GM23338 (cell line): ENCODE measurements at regions not wholly inside any gene's neighbourhood (a gene's known extent, or its start where the extent isn't known, plus 50 kb on each side); places are given as distances from the start of the nearest gene placed in this dataset.

Source experiments
- ATAC-seq: fragments of 200-7000 bp; cut with Tn5 transposase; 3 replicates; pipeline ENCODE4 v1.9.1; 2020
- DNase-seq: peaks from one replicate; pipeline ENCODE4 v3.0.0-alpha.2; 2015; ENCODE audit warnings: low spot score
- H2AFZ ChIP-seq: fragments of 200-600 bp; sonication (generic); 2 replicates; pipeline ENCODE4 v1.8.0; 2016; ENCODE audit warnings: antibody characterized with exemption, mild to moderate bottlenecking, moderate library complexity
- H3F3A ChIP-seq: fragments of 200-600 bp; sonication (generic); replicated peaks from 2 replicates; pipeline ENCODE4 v1.8.0; 2017; ENCODE audit warnings: antibody characterized with exemption, mixed run types, low read depth
- H3K27ac ChIP-seq: fragments of 200-600 bp; sonication (generic); 2 replicates; pipeline ENCODE4 v1.6.1; 2016; ENCODE audit warnings: low read depth
- H3K27me3 ChIP-seq: fragments of 200-600 bp; sonication (generic); 2 replicates; pipeline ENCODE4 v1.8.0; 2016; ENCODE audit warnings: mild to moderate bottlenecking, mixed run types, moderate library complexity; ENCODE audit not compliant: insufficient read depth
- H3K36me3 ChIP-seq: fragments of 200-600 bp; sonication (generic); 2 replicates; pipeline ENCODE4 v1.8.0; 2016; ENCODE audit warnings: mild to moderate bottlenecking; ENCODE audit not compliant: insufficient read depth
- H3K4me1 ChIP-seq: fragments of 200-600 bp; sonication (generic); 2 replicates; pipeline ENCODE4 v1.8.0; 2016; ENCODE audit warnings: mild to moderate bottlenecking, moderate library complexity; ENCODE audit not compliant: insufficient read depth
- H3K4me2 ChIP-seq: fragments of 200-600 bp; sonication (generic); 2 replicates; pipeline ENCODE4 v1.7.1; 2017; ENCODE audit warnings: mixed run types
- H3K4me3 ChIP-seq: fragments of 200-600 bp; sonication (generic); 2 replicates; pipeline ENCODE4 v1.6.1; 2016; ENCODE audit warnings: mixed run types
- H3K79me2 ChIP-seq: fragments of 200-600 bp; sonication (generic); replicated peaks from 2 replicates; pipeline ENCODE4 v1.8.0; 2017; ENCODE audit warnings: mild to moderate bottlenecking; ENCODE audit not compliant: insufficient read depth
- H3K9me2 ChIP-seq: fragments of 200-600 bp; sonication (generic); 2 replicates; pipeline ENCODE4 v1.8.0; 2017; ENCODE audit not compliant: insufficient read depth
- H4K20me1 ChIP-seq: fragments of 200-600 bp; sonication (generic); replicated peaks from 2 replicates; pipeline ENCODE4 v1.8.0; 2017; ENCODE audit warnings: mild to moderate bottlenecking; ENCODE audit not compliant: insufficient read depth
- H3K27ac Mint-ChIP-seq: 2 replicates; pipeline ENCODE4 v1.8.0; 2020; ENCODE audit warnings: inconsistent platforms, mild to moderate bottlenecking, moderate library complexity, mixed read lengths
- H3K27me3 Mint-ChIP-seq: 3 replicates; pipeline ENCODE4 v1.8.0; 2022; ENCODE audit warnings: low read depth, mild to moderate bottlenecking, moderate library complexity, mixed read lengths, inconsistent platforms; ENCODE audit not compliant: insufficient read depth, poor library complexity
- H3K36me3 Mint-ChIP-seq: 3 replicates; pipeline ENCODE4 v1.8.0; 2021; ENCODE audit warnings: low read depth, mild to moderate bottlenecking, inconsistent platforms, moderate library complexity, mixed read lengths
- H3K4me1 Mint-ChIP-seq: 3 replicates; pipeline ENCODE4 v1.8.0; 2020; ENCODE audit warnings: mild to moderate bottlenecking, inconsistent platforms, mixed read lengths
- H3K4me3 Mint-ChIP-seq: 3 replicates; pipeline ENCODE4 v1.8.0; 2021; ENCODE audit warnings: moderate library complexity, mild to moderate bottlenecking, inconsistent platforms, mixed read lengths
- H3K9me3 Mint-ChIP-seq: 3 replicates; pipeline ENCODE4 v1.8.0; 2020; ENCODE audit warnings: moderate library complexity, mild to moderate bottlenecking, inconsistent platforms, mixed read lengths
- CREB1 ChIP-seq: fragments of 250-450 bp; sonication (Bioruptor Pico); IDR thresholded peaks from 2 replicates; pipeline ENCODE4 v1.5.0; 2020; ENCODE audit warnings: low read depth, mild to moderate bottlenecking, moderate library complexity
- CTCF ChIP-seq, 2 experiments: fragments of 200-600 bp in 1 of 2; sonication (generic) in 1 of 2; conservative IDR thresholded peaks; 2 replicates each; pipeline versions ENCODE4 v1.5.1 to v1.6.1; 2016 to 2017; ENCODE audit warnings: antibody characterized with exemption in 2 of 2, low read depth in 2 of 2, mild to moderate bottlenecking in 2 of 2, moderate library complexity in 1 of 2
- EZH2 ChIP-seq: fragments of 200-600 bp; sonication (generic); IDR thresholded peaks from one replicate; pipeline ENCODE4 v1.8.0; 2017; ENCODE audit warnings: antibody characterized with exemption, mild to moderate bottlenecking, low read depth; ENCODE audit not compliant: unreplicated experiment
- JUNB ChIP-seq: IDR thresholded peaks from one replicate; pipeline ENCODE4 v1.6.1; 2016; ENCODE audit warnings: antibody characterized with exemption; ENCODE audit not compliant: unreplicated experiment
- POLR2AphosphoS5 ChIP-seq: IDR thresholded peaks from 2 replicates; pipeline ENCODE4 v1.6.1; 2016; ENCODE audit warnings: antibody characterized with exemption, low read depth
- STAT1 ChIP-seq: IDR thresholded peaks from one replicate; pipeline ENCODE4 v1.6.1; 2016; ENCODE audit warnings: antibody characterized with exemption; ENCODE audit not compliant: unreplicated experiment
- ZNF114 ChIP-seq: fragments of 250-450 bp; sonication (Bioruptor Pico); IDR thresholded peaks from 2 replicates; pipeline ENCODE4 v1.5.0; 2020; ENCODE audit warnings: mild to moderate bottlenecking, moderate library complexity
- ZNF331 ChIP-seq: fragments of 250-450 bp; sonication (Bioruptor Pico); IDR thresholded peaks from 2 replicates; pipeline ENCODE4 v1.5.0; 2020; ENCODE audit warnings: low read depth, mild to moderate bottlenecking, moderate library complexity
- TF ChIP-seq, protein P1 (sequence below): IDR thresholded peaks from one replicate; pipeline ENCODE4 v1.6.1; 2018; ENCODE audit warnings: antibody characterized with exemption; ENCODE audit not compliant: unreplicated experiment

DNA sequence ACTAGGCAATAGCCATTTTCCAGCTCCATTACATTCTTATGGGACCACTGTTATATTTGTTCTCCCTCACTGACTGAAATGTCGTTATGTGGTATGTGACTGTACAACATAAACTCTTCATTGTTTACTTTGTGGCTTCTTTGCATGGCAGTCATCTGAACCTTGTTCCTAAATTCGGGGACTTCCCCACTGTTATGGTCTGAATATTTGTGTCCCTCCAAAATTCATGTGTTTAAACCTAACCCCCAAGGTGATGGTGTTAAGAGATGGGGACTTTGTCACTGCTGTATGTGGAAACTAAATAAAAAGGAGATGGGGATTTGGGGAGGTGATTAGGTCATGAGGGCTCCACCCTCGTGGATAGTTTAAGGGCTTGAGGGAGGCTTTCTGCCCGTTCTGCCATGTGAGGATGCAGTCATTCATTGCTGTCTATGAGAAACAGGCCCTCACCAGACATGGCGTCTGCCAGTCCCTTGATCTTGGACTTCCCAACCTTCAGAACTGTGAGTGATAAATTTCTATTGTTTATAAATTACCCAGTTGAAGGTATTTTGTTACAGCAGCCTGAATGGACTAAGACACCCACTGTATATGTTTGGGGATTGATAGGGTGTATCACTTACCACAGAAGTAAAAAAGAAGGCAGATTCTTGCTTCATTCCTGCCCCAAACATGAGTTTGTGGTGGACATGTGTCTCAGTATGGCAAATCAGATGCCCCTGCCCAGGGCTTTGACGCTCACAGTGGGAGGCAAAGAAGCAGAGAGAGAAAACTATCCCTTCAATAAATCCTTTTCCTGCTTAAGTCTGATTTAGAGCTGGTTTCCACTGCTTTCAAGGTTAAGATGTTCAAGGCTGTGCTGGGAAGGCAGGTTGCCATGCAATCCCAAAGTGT, 138.0 kb upstream of the UBE2E1 start:
- Mint-ChIP-seq H3K4me1 (peaks cover 16% of the 10 kb centered on the region), H3K27me3 (peaks cover 4% of the 10 kb centered on the region), H3K27ac (no peak overlapping the region), H3K4me3 (no peak overlapping the region), H3K36me3 (no peaks in the 10 kb centered on the region), H3K9me3 (no peaks in the 10 kb centered on the region; the same call in 2 of the 3 replicates)
- Histone ChIP-seq H3K4me1 (peaks cover 8% of the 10 kb centered on the region; the same call in 1 of the 2 replicates), H3K9me2 (peaks cover 15% of the 10 kb centered on the region; the same call in 1 of the 2 replicates), H3F3A (0 out of 2 replicates have a peak, but pooled peaks cover 2% of the 10 kb centered on the region), H4K20me1 (no peaks in the 10 kb centered on the region), H3K79me2 (no peaks in the 10 kb centered on the region), H3K4me2 (no peak overlapping the region), H3K4me3 (no peak overlapping the region), H3K27me3 (peaks cover 13% of the 10 kb centered on the region), H3K27ac (no peak overlapping the region), H2AFZ (no peak overlapping the region; the same call in 1 of the 2 replicates), H3K36me3 (no peaks in the 10 kb centered on the region)
- DNase-seq (no peak), ATAC-seq (no peak)
- TF ChIP-seq STAT1 (no peak), CTCF (conservative IDR thresholded peaks at IDR 0.05; ENCODE audit: low read depth in 2 of 2) (no peak), EZH2 (no peak), ZNF331 (CRISPR knock-in tag) (no peak), POLR2AphosphoS5 (no peak), ZNF114 (CRISPR knock-in tag) (no peak), JUNB (no peak), CREB1 (CRISPR knock-in tag) (no peak)
- TF ChIP-seq, protein P1, sequence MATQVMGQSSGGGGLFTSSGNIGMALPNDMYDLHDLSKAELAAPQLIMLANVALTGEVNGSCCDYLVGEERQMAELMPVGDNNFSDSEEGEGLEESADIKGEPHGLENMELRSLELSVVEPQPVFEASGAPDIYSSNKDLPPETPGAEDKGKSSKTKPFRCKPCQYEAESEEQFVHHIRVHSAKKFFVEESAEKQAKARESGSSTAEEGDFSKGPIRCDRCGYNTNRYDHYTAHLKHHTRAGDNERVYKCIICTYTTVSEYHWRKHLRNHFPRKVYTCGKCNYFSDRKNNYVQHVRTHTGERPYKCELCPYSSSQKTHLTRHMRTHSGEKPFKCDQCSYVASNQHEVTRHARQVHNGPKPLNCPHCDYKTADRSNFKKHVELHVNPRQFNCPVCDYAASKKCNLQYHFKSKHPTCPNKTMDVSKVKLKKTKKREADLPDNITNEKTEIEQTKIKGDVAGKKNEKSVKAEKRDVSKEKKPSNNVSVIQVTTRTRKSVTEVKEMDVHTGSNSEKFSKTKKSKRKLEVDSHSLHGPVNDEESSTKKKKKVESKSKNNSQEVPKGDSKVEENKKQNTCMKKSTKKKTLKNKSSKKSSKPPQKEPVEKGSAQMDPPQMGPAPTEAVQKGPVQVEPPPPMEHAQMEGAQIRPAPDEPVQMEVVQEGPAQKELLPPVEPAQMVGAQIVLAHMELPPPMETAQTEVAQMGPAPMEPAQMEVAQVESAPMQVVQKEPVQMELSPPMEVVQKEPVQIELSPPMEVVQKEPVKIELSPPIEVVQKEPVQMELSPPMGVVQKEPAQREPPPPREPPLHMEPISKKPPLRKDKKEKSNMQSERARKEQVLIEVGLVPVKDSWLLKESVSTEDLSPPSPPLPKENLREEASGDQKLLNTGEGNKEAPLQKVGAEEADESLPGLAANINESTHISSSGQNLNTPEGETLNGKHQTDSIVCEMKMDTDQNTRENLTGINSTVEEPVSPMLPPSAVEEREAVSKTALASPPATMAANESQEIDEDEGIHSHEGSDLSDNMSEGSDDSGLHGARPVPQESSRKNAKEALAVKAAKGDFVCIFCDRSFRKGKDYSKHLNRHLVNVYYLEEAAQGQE, result no peak
